GM11168 (cell line): ENCODE measurements at regions not wholly inside any gene's neighbourhood (a gene's known extent, or its start where the extent isn't known, plus 50 kb on each side); places are given as distances from the start of the nearest gene placed in this dataset.
"Not testable (repeated sequence)": the region's sequence is repeated elsewhere in the genome, so short reads cannot be mapped to it uniquely, and the experiment has no call there.

Experiments used
- in situ Hi-C: fragments of 300-500 bp; cut with MboI; formaldehyde crosslinking; loops from one replicate; pipeline ENCODE4 v1.12.0; 2022; ENCODE audit warnings: low sequenced_read_pairs; ENCODE audit not compliant: unreplicated experiment

DNA sequence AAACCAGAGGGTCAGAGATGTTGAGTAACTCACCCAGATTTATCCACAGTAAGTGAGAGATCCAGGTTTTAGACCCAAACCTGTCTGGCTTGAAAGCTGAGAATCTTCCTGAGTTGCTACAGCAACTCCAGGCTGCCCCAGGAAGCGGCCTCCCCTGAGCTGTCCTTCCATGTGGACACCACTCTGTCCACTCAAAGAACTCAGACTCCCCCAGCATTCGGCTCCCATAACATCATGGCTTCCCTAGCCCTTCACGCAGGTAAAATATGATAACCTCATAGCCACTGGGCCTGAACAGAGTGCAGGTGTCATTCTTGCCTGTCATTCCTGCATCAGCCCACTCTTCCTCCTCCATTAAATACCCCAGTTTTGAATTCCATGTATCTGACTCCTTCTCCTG lies 657.8 kb downstream of the TBC1D22A start:
- in situ Hi-C loops, result no loop called here

DNA sequence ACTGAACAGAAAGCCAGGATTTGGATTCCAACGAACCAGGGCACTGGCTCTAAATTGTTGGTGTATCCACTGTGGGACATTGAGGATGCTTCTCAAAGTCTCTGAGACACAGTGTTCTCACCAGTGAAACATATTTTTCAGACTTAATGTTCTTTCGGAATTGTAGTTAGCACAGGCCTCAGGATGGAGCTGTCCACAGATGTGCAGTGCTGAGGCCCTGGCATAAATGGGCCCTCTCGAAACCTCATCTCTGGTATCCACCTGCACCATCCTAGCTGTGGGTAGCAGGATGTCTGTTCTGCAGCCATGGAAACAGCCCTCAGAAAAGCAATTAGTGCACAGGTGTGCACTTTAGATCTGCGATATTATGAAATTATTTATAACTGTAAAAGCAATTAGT lies 656.8 kb downstream of the TBC1D22A start:
- in situ Hi-C loops, result no loop called here

DNA sequence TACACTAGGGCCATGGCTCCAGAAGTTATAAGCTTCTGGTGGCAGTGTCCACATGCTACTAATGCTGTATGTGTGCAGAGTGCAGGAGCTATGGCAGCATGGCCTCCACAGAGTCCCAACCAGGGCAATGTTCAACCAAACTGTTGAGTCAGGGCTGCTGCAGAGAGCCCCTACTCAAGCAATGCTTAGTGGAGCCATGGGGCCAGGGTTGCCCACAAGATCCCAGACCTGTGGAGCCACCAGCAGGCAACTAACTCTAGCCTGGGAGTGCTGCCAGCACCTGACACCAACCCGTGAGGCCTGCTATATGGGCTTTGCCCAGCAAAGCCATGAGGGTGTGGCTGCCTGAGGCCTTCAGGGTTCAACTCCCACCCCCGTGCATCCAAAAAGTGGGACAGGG lies 655.2 kb downstream of the TBC1D22A start:
- in situ Hi-C loops, result no loop called here

DNA sequence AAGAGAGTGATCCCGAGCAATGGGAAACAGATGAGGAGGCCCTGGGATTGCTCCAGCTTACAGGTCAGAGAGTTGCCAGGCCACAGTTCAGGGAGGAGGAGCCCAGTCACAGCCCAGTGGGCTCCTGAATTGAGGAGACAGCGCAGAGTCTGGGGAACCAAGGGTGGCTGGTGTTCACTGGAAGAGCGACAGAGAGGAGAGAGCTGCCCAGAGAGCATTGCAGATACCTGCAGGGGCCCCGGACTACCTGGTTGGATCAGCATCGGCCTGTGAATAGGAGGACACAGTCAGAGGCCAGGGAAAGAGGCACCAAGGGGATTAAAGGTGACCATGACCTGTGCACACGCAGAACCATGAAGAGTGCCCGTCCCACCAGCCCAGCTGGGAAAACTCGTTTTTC lies 648.6 kb downstream of the TBC1D22A start:
- in situ Hi-C loops, result no loop called here

DNA sequence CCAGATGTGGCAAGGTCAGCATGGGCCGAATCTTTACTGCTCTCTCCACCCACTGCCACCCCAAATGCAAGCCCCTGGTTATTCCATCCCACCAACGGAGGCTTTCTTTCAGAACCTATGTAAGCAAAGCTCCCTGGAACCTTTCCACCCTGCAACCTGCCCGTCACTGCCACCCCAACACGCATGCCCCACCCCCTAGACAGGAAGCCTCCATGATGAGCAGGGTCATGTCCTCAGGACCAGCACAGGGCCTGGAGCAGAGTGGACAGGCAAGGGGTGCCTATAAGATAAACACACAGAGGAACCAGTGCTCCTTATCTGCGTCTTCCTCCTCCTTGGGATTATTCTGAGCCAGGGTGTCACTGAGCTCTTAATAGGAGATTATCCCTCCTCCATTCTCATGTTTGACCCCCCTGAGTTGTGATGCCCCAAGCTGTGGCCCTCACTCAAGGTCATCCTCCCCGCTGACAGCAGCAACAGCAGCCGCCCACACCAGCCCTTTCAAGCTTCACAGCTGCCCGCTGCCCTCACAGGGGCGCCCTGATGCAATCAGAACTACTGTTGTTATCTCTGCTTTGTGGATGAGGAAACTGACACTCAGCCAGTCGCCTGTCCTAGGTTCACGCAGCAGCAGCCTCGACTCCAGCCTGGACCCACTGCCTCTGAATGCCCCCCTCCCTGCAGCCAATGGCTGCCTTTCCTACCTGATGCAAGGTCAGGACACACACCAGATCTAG lies 647.3 kb downstream of the TBC1D22A start:
- in situ Hi-C loops, result no loop called here

DNA sequence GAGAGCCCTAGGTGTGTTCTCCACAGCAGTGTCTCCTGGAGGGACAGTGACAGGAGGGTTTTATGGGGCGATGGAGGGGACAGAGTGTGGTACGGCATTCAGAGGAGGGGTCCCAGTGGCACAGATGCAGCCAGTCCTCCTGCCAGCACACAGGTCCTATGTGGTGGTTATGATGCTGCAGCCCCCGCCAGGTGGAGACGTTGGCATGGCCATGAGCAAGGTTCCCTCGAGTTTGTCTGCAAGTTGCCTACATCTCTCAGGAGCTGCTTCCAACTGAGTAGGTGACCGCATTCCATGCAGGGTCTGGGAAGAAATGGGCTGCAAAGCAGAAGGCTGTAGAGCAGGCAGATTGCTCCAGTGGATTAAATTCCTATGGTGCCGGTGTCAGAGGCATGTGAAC lies 646.0 kb downstream of the TBC1D22A start:
- in situ Hi-C loops, result no loop called here

DNA sequence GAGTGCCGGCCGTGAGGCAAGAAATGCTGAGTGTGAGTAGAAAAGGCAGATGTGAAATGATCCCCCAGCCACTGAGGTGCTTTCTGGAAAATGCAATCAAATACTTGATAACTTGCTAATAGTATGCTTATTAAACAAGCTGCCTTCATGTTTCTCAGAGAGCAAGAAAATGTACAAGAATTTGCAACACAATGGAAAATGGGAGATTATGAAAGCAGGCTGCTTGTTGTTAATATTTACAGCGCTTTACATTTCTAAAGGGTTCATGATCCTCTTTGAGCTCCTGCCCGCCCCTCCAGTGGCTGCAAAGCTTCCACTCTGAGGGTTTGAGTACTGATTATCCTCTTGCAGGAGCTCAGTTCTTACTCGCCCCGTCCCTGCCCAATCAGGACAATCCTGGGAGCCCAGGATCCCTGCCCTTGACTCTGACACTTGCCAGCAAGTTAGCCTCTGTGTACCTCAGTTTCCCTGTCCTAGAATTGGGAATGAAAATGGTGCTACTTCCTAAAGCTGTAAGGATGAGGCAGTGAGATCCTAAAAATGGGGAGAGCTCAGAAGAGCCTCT lies 645.1 kb downstream of the TBC1D22A start:
- in situ Hi-C loops, result no loop called here

DNA sequence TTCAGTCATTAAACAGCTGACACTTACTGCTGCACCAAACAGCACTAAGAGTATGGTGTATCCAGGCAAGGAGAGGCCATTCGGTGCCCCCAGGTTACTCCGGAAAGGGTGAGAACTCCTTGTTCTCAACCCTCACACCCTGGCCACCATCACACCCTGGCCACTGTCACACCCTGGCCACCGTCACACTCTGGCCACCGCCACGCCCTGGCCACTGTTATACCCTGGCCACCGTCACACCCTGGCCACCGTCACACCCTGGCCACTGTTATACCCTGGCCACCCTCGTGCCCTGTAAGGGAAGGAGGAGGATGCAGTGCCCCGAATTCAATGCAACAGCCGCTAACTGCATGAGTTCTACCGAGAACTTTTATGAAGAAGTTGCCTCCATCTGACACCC lies 644.4 kb downstream of the TBC1D22A start:
- in situ Hi-C loops, result no loop called here

DNA sequence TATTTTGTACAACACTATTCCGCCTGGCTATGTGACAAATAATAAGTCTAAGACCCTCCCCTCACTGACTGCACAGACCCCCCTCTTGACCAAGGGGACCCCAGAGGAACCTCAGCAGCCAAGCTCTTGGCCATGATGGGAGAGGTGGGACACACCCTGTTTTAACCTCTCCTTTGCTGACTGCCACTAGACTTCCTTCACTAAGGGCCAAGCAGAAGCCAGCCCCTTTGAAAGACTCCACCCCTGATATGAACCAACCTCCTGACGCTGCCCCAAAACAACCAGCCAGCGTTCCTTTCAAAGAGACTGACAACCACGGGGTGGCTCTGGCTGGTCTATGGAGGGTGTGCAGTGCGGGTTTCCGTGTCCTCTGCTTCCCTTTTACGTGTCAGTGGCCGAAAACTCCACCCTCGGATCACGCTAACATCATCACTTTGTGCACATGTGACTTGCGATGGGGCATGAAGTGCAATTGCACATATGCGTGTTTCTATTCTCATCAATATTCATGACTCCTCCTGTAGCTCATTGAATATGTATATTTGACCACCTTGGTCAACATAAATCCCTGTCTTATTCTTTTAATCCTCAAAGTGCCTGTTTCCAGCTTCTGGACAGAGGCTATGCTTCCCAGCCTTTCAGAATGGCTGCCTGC lies 643.9 kb downstream of the TBC1D22A start:
- in situ Hi-C loops, result no loop called here

DNA sequence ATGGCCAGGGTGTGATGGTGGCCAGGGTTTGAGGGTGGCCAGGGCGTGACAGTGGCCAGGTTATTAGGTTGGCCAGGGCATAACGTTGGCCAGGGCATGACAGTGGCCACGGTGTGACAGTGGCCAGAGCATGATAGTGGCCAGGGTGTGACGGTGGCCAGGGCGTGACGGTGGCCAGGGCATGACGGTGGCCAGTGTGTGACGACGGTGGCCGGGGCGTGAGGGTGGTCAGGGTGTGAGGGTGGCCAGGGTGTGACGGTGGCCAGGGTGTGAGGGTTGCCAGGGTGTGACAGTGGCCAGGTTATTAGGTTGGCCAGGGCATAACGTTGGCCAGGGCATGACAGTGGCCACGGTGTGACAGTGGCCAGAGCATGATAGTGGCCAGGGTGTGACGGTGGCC lies 642.8 kb downstream of the TBC1D22A start:
- in situ Hi-C loops, result not testable (repeated sequence)

DNA sequence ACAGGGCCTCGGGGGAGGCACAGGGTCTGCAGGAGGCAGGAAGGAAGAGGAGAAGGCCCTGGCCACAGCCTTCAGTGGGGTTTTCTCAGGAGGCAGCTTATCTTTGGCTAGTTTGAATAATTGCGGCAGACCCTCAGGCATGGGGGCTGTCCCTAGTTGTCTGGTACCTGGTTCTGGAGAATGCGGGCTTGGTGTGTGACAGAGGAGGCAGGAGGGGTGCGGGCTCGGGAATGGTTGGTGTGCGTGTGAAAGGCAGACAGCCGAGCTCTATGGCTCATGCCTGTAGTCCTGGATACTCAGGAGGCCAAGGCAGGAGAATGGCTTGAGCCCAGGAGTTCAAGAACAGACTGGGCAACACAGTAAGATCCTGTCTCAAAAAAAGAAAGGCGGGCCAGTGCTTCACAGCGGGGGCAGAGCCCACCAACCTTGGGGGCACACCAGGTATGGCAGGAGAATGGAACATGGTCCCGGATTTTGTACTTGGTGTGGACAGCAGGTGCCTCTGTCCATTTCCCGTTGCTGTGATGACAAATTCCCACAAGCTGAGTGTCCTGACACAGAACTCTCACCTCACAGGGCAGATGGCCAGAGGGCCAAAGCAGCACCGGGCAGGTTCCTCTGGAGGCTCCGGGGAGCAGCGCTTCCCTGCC lies 640.6 kb downstream of the TBC1D22A start:
- in situ Hi-C loops, result no loop called here

DNA sequence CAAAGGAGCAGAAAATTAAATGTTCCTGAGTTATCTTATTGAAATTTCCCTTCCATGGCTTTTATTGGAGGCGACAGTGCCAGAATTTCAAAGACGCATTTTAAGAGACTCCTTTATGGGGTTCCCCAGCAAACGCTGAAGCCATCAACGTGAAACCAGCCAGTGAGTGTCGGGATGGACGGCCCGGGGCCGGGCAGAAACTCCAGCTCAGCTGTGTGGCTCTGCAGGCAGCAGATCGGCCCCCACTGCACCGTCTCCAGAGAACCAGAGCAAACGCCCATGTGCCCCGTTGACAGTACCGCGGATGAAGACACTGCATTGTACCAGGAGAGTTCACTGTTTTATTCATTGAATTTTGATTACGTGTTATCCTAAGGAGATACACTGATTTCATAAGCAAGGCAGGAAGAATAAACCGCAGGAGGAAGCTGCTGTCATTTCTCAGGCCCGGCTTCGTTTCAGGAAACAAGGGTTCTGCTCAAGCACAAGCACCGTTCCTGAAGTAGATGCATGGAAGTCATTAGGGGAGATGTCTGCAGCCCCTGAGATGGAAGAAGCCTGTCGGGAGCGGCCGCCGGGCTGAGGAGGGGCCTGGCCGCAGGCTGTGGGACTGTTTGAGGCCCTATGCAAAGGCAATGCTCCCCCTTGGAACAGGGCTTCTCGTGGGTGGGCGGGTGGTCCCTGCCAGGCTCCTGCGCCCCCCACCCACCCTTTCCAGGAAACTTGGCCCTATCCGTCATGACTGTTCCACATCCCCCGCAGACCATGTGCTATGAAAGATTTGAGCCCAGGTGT lies 639.7 kb downstream of the TBC1D22A start:
- in situ Hi-C loops, result no loop called here

DNA sequence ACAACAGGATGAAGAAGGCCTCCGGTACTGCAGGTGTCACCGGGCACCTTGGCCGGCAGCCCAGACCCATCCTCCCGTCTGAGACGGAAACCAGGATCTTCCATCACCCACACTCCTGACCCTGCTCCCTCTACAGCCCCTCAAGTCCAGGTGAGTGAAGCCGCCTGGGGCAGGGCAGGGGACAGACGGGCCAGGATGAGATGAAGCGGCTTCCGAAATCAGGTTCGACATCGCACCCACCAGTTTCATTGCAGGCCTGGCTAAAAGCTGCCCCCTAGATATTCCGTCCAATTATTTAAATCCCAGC lies 639.1 kb downstream of the TBC1D22A start:
- in situ Hi-C loops, result no loop called here

DNA sequence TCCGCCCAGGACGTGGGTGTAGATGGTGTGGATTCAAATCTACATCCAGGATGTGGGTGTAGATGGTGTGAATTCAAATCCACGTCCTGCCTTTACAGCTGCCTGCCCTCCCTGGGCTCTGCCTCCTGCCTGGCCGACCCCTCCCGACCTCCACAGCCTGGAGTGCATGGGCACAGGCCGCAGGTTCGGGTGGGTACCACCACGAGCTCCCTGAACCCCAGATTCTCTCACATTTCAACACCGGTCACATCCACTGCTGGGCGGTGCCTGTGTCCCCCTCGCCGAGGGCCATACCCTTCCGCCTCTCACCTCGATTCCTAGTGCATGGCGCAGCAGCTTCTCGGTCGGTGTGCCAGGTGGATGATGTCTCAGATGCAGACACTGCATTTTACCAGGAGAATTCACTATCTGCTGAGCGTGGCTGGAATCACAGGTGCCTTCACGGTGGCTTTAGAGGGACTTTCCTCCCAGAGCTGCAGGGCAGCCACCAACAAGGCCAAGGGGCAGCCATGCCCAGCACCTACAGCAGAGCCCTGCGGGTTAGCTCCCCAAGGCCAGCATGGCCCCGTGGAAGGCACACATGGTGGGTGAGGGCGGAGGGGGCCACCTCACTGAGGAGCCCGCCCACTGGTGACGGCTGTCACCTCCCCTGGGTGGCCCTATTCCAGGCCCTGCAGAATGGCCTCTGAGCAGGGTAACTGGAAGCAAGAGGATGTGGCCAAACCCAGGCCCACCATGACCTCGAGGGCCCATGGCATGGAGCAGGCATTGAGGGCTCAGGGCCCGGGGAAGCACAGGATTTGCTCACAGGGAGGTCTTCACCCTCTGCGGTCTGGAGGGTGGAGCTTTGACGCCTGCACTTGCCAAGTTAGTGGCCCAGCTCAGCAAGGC lies 638.5 kb downstream of the TBC1D22A start:
- in situ Hi-C loops, result no loop called here

DNA sequence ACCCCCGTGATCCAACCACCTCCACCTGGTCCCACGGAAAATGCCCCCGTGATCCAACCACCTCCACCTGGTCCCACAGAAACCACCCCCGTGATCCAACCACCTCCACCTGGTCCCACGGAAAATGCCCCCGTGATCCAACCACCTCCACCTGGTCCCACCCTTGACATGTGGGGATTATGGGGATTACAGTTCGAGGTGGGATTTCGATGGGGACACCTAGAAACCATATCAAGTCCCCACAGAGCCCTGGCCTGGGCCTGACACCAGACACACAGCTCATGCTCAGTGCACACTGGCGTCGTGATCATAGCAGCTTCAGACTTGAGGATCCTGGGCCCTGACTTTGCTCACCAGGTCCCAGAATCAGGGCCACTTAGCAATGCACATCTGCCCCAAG lies 637.7 kb downstream of the TBC1D22A start:
- in situ Hi-C loops, result not testable (repeated sequence)

DNA sequence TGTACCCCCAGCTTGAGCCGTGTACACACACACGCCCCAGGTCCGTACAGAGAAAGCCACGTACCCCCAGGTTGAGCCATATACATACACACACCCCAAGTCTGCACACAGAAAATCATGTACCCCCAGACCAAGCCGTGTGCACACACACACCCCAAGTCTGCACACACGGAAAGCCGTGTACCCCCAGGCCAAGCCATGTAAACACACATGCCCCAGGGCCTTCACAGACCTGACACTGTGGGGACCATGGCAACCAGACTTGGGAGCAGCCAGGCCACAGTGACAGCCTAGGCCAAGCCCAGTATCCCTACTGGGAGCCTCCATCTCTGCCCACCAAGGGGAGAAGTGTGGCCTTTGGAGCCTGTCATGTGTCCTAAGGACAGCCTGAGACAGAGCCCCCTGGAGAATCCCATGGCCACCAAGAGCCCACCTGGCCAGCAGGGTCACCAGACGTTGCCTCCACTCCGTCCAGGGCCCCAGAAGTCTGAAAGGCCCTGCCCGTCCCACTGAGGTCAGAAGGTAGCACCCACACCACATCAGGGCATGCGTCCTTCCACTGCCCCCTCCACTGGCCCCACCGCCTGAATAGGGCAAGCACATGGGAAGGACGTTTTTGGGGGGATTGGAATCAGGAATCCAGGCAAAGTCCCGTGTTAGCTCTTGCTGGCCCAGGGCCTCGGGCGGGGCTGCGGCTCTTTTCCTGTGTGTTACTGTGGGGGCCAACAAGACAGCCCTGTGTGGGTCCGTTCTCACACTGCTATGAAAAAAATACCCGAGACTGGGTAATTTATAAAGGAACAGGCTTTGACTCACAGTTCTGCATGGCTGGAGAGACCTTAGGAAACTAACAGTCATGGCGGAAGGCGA lies 636.7 kb downstream of the TBC1D22A start:
- in situ Hi-C loops, result no loop called here

DNA sequence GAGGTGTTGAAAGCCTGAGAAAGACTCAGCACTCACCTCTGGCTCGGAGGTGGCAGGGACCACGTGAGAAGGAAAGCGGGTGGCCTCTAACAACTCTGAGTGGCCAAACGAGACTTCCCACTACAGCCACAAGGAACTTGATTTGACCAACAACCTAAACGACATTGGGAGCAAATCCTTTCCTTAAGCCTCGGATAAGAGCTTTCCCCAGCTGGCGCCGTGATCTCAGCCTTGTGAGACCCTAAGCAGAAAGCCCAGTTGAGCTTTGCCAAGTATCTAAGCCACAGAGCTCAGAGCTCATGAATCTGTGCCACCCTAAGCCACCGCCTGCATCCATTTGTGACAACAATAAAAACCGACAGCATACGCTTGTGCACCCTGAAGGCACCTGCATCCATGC lies 636.0 kb downstream of the TBC1D22A start:
- in situ Hi-C loops, result no loop called here

DNA sequence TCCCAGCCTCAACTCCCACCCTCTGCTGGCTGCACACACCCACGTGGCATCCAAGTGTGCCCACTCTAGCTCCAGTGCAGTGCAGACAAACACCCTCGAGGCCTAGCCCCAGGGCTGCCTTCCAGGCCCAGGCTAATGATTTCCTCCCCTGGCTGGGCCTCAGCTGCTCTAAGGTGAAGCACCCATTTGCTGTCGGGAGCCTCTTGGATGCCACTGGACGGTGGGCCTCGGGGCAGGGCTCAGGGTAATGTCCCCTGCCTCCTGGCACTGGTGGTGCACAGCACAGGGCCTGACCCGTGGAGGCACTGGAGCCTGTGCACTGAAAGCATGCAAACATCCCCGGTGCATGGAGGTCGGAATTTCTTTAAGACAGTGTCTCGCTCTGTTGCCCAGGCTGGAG lies 635.2 kb downstream of the TBC1D22A start:
- in situ Hi-C loops, result no loop called here

DNA sequence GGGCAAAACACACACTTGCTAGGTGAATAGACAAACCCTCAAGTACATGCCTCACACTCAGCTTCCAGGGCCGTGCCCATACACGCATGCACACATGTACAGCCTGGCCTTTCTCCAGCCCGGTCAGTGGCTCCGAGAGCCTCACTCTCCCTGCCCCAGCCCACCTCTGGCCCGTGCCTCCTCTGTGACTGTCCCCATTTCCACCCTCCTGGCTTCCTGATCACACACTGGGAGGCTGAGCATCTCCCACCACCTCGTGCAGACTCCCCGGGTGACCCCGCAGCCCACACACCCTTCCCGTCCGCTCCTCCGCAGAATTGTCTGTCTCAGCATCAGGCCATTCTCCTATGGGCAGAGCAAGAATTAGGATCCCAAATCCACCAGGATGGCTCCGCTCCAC lies 634.1 kb downstream of the TBC1D22A start:
- in situ Hi-C loops, result no loop called here
